ENCODE measurements at regions not wholly inside any gene's neighbourhood (a gene's known extent, or its start where the extent isn't known, plus 50 kb on each side); places are given as distances from the start of the nearest gene placed in this dataset.
"Not testable (repeated sequence)": the region's sequence is repeated elsewhere in the genome, so short reads cannot be mapped to it uniquely, and the experiment has no call there.

GRCh38 chr7:20927178-20927577, 140.5 kb upstream of the SP8 start:
- BruUV-seq (replicated peaks); H3K18ac ChIP-seq (ENCODE audit: low read depth, low read length); H3K56ac ChIP-seq (ENCODE audit: extremely low read depth, insufficient read depth, low read length); H2BK120ac ChIP-seq (ENCODE audit: low read depth, low read length); POLR2A ChIA-PET (ENCODE audit: unreplicated experiment); in situ Hi-C loops (cut with MboI; ENCODE audit: low sequenced_read_pairs); H2BK15ac ChIP-seq (ENCODE audit: low read depth, low read length); H3K4me2 ChIP-seq (ENCODE audit: low read depth, low read length); H4K91ac ChIP-seq (ENCODE audit: insufficient read depth, low read depth, low read length); H3K4me3 ChIP-seq (ENCODE audit: insufficient read depth, low read depth, low read length); H2BK5ac ChIP-seq (ENCODE audit: low read depth, low read length, poor library complexity, severe bottlenecking); H4K20me1 ChIP-seq (ENCODE audit: insufficient read depth, low read length); ATAC-seq (ENCODE audit: low read depth); CTCF ChIA-PET; H3K23ac ChIP-seq (ENCODE audit: low read depth, low read length); intact Hi-C loops (cut with micrococcal nuclease); H4K8ac ChIP-seq (ENCODE audit: low read depth in 2 of 2, low read length in 2 of 2); H3K79me1 ChIP-seq (ENCODE audit: low read depth in 1 of 2, low read length in 2 of 2); H2AK9ac ChIP-seq (replicated peaks; ENCODE audit: low read depth, low read length, poor library complexity); H4K5ac ChIP-seq (ENCODE audit: low read depth, low read length); DNase-seq; H3K27ac ChIP-seq (ENCODE audit: insufficient read depth, low read length); H2BK20ac ChIP-seq (ENCODE audit: low read depth, low read length); H2AFZ ChIP-seq (replicated peaks; ENCODE audit: low read length, poor library complexity); H2AK5ac ChIP-seq (ENCODE audit: low read depth, low read length); H3K4me1 ChIP-seq (ENCODE audit: control insufficient read depth, insufficient read depth, low read length); dilution Hi-C loops (cut with HindIII; ENCODE audit: low sequenced_read_pairs, unreplicated experiment); H3K9me3 ChIP-seq (ENCODE audit: control insufficient read depth, insufficient read depth, low read length); H3K27me3 ChIP-seq (ENCODE audit: control insufficient read depth, insufficient read depth, low read length); H3K14ac ChIP-seq (replicated peaks; ENCODE audit: low read depth, low read length); H3K9me1 ChIP-seq (ENCODE audit: insufficient read depth, low read length); H3K4ac ChIP-seq (ENCODE audit: low read depth, low read length); H3K36me3 ChIP-seq (ENCODE audit: control insufficient read depth, insufficient read depth, low read length); H3K9ac ChIP-seq (ENCODE audit: low read depth, low read length): not testable (repeated sequence)
